ENCODE measurements at regions not wholly inside any gene's neighbourhood (a gene's known extent, or its start where the extent isn't known, plus 50 kb on each side); places are given as distances from the start of the nearest gene placed in this dataset.

DNA sequence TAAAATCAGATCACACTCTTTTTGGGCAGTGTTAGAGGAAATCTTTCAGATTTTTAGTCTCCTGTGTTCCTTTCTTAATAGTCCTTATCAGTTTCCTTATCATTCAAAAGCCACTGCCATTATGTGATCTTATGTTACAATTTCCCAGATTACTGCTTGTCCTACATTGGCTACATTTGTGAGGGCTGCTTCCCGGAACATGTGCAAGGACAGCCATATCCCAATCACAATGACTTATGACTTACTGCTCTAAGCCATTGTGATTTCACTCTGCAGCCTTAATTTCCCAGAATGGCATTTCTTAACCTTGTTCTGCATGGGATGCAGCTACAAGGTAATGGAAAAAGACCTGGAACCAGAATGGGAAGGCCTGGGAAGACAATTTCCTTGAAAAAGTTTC, 125.1 kb upstream of the PPP2R3A start:
- no peak for FAIRE-seq
- TF ChIP-seq PAX5 (IDR thresholded peaks at IDR 0.05; ENCODE audit: insufficient read depth, low read length, severe bottlenecking): no peak
- TF ChIP-seq POLR2A (IDR thresholded peaks at IDR 0.05; ENCODE audit: low read depth, low read length): no peak
- TF ChIP-seq POU2F2 (IDR thresholded peaks at IDR 0.05; ENCODE audit: low read depth, low read length): no peak
- TF ChIP-seq POLR2AphosphoS5 (IDR thresholded peaks at IDR 0.05; ENCODE audit: low read depth, low read length): no peak
- TF ChIP-seq TAF1 (IDR thresholded peaks at IDR 0.05; ENCODE audit: low read depth, low read length): no peak
- TF ChIP-seq SPI1 (IDR thresholded peaks at IDR 0.05; ENCODE audit: low read depth, low read length): no peak
- DNase-seq (ENCODE audit: insufficient read length, low spot score): no peak

DNA sequence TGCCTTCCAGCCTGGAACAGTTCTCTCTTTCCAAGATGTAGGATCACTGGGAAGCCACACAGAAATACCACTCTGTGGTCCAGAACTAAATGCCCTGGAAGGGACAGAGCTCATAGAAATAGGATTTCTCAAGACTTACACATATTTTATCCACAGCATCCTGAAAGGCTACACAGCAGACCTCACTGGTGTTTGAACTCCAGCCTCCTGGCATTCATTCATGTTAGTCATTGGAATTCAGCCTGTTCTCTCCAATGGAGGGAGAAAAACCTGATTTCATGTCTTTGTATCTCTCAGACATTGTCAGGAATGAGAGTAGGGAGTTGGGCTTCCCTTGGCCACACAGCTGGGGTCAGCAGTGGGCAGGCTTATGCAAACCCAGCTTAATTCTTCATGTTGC, 121.1 kb upstream of the PPP2R3A start:
- FAIRE-seq (no peak), DNase-seq (ENCODE audit: insufficient read length, low spot score) (no peak)
- no peak for TF ChIP-seq POLR2A (IDR thresholded peaks at IDR 0.05; ENCODE audit: low read depth, low read length)
- TF ChIP-seq POU2F2 (IDR thresholded peaks at IDR 0.05; ENCODE audit: low read depth, low read length): no peak
- no peak for TF ChIP-seq PAX5 (IDR thresholded peaks at IDR 0.05; ENCODE audit: insufficient read depth, low read length, severe bottlenecking)
- TF ChIP-seq SPI1 (IDR thresholded peaks at IDR 0.05; ENCODE audit: low read depth, low read length): no peak
- TF ChIP-seq POLR2AphosphoS5 (IDR thresholded peaks at IDR 0.05; ENCODE audit: low read depth, low read length): no peak
- no peak for TF ChIP-seq TAF1 (IDR thresholded peaks at IDR 0.05; ENCODE audit: low read depth, low read length)

- no peak for TF ChIP-seq POLR2A (IDR thresholded peaks at IDR 0.05; ENCODE audit: low read depth, low read length)
- no peak for FAIRE-seq
- DNase-seq (ENCODE audit: insufficient read length, low spot score): no peak
Measured at GRCh38 chr3:135848051-135848450, 117.5 kb upstream of the PPP2R3A start.

DNA sequence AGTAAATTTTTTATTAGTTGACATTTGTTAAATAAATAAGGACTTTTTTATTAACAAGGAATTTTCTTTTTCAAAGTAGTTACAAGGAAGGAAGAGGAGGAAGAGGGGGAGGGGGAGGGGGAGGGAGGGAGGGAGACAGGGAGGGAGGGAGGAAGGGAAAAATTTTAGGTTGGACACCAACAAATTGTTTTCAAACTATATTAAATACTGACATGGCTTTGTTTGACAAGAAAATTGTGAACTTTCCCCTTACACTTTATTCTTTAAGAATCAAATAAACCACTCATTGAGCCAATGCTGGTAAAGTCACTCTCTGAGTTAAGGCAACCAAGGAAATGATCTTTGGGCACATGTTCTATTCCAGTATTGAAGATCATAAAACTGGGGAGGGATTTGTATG, 115.7 kb upstream of the PPP2R3A start:
- FAIRE-seq: no peak
- TF ChIP-seq SPI1 (IDR thresholded peaks at IDR 0.05; ENCODE audit: low read depth, low read length) (no peak), POLR2A (IDR thresholded peaks at IDR 0.05; ENCODE audit: low read depth, low read length) (no peak), PAX5 (IDR thresholded peaks at IDR 0.05; ENCODE audit: insufficient read depth, low read length, severe bottlenecking) (no peak), TAF1 (IDR thresholded peaks at IDR 0.05; ENCODE audit: low read depth, low read length) (no peak), POLR2AphosphoS5 (IDR thresholded peaks at IDR 0.05; ENCODE audit: low read depth, low read length) (no peak), POU2F2 (IDR thresholded peaks at IDR 0.05; ENCODE audit: low read depth, low read length) (no peak)
- no peak for DNase-seq (ENCODE audit: insufficient read length, low spot score)

GRCh38 chr3:135851201-135852081, 114.1 kb upstream of the PPP2R3A start:
- TF ChIP-seq TAF1 (IDR thresholded peaks at IDR 0.05; ENCODE audit: low read depth, low read length) (no peak), POU2F2 (IDR thresholded peaks at IDR 0.05; ENCODE audit: low read depth, low read length) (no peak), PAX5 (IDR thresholded peaks at IDR 0.05; ENCODE audit: insufficient read depth, low read length, severe bottlenecking) (no peak), POLR2AphosphoS5 (IDR thresholded peaks at IDR 0.05; ENCODE audit: low read depth, low read length) (no peak), POLR2A (IDR thresholded peaks at IDR 0.05; ENCODE audit: low read depth, low read length) (no peak), SPI1 (IDR thresholded peaks at IDR 0.05; ENCODE audit: low read depth, low read length) (no peak)
- DNase-seq (ENCODE audit: insufficient read length, low spot score) (no peak), FAIRE-seq (no peak)

GRCh38 chr3:135853981-135854380, 111.5 kb upstream of the PPP2R3A start:
- no peak for TF ChIP-seq TAF1 (IDR thresholded peaks at IDR 0.05; ENCODE audit: low read depth, low read length)
- no peak for TF ChIP-seq POLR2AphosphoS5 (IDR thresholded peaks at IDR 0.05; ENCODE audit: low read depth, low read length)
- no peak for TF ChIP-seq PAX5 (IDR thresholded peaks at IDR 0.05; ENCODE audit: insufficient read depth, low read length, severe bottlenecking)
- no peak for TF ChIP-seq POU2F2 (IDR thresholded peaks at IDR 0.05; ENCODE audit: low read depth, low read length)
- no peak for TF ChIP-seq SPI1 (IDR thresholded peaks at IDR 0.05; ENCODE audit: low read depth, low read length)
- TF ChIP-seq POLR2A (IDR thresholded peaks at IDR 0.05; ENCODE audit: low read depth, low read length): no peak
- no peak for FAIRE-seq
- no peak for DNase-seq (ENCODE audit: insufficient read length, low spot score)

DNA sequence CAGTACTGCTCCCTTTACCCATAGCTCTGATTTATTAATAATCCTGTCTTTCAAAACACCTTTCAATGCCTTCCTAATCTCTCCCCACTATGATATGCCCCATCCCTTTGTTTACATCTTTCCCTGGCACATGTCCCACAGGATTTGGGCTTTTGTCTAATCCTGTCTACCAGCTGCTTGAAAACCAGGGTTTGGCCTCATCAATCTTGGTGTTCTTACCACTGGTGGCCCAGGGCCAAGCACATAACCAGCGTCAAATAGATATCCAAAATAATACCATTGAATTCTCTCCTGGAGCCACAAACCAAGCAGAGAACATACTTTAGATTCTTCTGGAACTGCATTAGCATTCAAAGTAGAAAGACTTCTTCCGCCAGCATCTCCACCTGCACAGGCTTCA, 104.8 kb upstream of the PPP2R3A start:
- FAIRE-seq (no peak), DNase-seq (ENCODE audit: insufficient read length, low spot score) (no peak)
- TF ChIP-seq POLR2AphosphoS5 (IDR thresholded peaks at IDR 0.05; ENCODE audit: low read depth, low read length) (no peak), SPI1 (IDR thresholded peaks at IDR 0.05; ENCODE audit: low read depth, low read length) (no peak), PAX5 (IDR thresholded peaks at IDR 0.05; ENCODE audit: insufficient read depth, low read length, severe bottlenecking) (no peak), POU2F2 (IDR thresholded peaks at IDR 0.05; ENCODE audit: low read depth, low read length) (no peak), POLR2A (IDR thresholded peaks at IDR 0.05; ENCODE audit: low read depth, low read length) (no peak), TAF1 (IDR thresholded peaks at IDR 0.05; ENCODE audit: low read depth, low read length) (no peak)

DNA sequence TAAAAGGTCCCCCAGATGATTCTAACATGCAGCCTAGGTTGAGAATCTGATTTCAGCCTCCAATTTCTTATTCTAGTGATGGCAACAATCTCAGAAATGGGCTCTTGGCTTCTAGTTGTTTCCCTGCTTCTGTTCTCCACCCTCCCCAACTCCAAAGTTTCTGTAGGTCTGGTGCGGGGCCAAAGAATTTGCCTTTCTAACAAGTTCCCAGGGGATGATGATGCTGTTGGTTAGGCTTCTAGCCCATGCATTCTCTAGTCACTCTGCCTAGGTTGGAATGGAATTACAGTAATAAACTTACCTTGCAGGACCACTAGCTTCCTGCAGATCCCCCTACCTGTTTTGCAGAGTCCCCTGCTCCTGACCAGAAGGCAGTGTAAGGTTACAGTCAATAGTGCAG, 103.2 kb upstream of the PPP2R3A start:
- FAIRE-seq (no peak), DNase-seq (ENCODE audit: insufficient read length, low spot score) (no peak)
- no peak for TF ChIP-seq POU2F2 (IDR thresholded peaks at IDR 0.05; ENCODE audit: low read depth, low read length)

DNA sequence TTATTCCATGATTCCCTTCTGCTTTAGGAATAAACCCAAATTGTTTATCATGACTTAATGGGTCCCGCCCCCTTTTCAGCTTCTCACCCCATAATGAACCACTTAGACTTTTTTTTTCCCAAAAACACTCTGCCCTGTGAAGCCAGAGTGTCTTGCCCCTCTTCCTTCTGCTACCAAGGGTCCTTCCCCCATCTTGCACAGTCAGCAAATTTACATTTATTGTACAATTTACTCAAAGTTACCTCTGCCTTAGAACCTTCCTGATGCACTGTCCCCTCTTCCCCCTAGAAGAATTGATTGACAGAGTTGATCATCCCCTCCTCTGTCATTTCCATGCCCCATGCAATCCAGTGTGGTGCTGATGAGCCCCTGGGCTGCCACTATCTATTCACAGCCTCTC, 101.5 kb upstream of the PPP2R3A start:
- TF ChIP-seq POLR2AphosphoS5 (IDR thresholded peaks at IDR 0.05; ENCODE audit: low read depth, low read length) (no peak), POU2F2 (IDR thresholded peaks at IDR 0.05; ENCODE audit: low read depth, low read length) (no peak), PAX5 (IDR thresholded peaks at IDR 0.05; ENCODE audit: insufficient read depth, low read length, severe bottlenecking) (no peak), TAF1 (IDR thresholded peaks at IDR 0.05; ENCODE audit: low read depth, low read length) (no peak), POLR2A (IDR thresholded peaks at IDR 0.05; ENCODE audit: low read depth, low read length) (no peak), SPI1 (IDR thresholded peaks at IDR 0.05; ENCODE audit: low read depth, low read length) (no peak)
- DNase-seq (ENCODE audit: insufficient read length, low spot score) (no peak), FAIRE-seq (no peak)

DNA sequence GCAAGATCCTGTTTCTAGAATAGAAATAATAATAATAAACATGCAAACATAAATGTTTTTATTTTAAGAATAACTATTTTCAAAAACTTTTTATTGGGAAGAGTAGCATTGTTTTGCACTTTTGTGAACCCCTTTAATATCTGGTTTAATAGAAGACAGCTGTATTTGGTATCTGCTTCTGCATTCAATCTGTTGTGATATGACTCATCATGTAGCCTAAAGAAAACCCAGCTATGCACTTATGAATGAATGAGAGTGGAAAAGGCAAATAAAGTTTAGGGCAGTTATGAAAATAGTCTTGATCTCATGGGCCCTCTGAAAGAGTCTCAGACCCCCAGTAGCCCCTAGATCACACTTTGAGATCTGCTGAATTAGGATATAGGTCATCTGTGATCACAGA, 100.4 kb upstream of the PPP2R3A start:
- DNase-seq (ENCODE audit: insufficient read length, low spot score) (no peak), FAIRE-seq (no peak)
- no peak for TF ChIP-seq SPI1 (IDR thresholded peaks at IDR 0.05; ENCODE audit: low read depth, low read length)
- TF ChIP-seq POLR2AphosphoS5 (IDR thresholded peaks at IDR 0.05; ENCODE audit: low read depth, low read length): no peak
- no peak for TF ChIP-seq POU2F2 (IDR thresholded peaks at IDR 0.05; ENCODE audit: low read depth, low read length)
- TF ChIP-seq TAF1 (IDR thresholded peaks at IDR 0.05; ENCODE audit: low read depth, low read length): no peak
- no peak for TF ChIP-seq PAX5 (IDR thresholded peaks at IDR 0.05; ENCODE audit: insufficient read depth, low read length, severe bottlenecking)
- no peak for TF ChIP-seq POLR2A (IDR thresholded peaks at IDR 0.05; ENCODE audit: low read depth, low read length)

Data from GM12891 (cell line).